ENCODE measurements at regions not wholly inside any gene's neighbourhood (a gene's known extent, or its start where the extent isn't known, plus 50 kb on each side); places are given as distances from the start of the nearest gene placed in this dataset.

DNA sequence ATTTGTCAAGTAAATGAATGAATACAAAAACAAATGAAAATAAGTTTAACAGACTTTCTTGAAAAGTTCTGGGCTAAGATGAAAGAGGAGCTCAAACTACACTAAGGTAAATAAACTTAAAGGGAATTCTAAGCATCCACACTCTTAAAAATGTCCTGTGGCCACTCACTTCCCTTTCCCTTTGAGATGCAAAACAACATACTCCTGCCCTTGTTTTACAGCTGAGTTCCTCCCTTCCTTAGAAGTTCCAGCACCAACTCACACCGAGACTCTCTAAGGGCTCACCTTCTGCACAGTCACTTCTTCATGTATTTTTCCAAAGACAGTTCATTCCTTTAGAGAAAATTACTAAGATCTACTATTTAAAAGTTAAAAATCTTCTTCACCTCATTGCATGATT is 123.3 kb upstream of the CMC1 start:
- TF ChIP-seq EZH2phosphoT487 (IDR thresholded peaks at IDR 0.05; ENCODE audit: low read depth, severe bottlenecking, unreplicated experiment): no peak
- TF ChIP-seq, protein P1, sequence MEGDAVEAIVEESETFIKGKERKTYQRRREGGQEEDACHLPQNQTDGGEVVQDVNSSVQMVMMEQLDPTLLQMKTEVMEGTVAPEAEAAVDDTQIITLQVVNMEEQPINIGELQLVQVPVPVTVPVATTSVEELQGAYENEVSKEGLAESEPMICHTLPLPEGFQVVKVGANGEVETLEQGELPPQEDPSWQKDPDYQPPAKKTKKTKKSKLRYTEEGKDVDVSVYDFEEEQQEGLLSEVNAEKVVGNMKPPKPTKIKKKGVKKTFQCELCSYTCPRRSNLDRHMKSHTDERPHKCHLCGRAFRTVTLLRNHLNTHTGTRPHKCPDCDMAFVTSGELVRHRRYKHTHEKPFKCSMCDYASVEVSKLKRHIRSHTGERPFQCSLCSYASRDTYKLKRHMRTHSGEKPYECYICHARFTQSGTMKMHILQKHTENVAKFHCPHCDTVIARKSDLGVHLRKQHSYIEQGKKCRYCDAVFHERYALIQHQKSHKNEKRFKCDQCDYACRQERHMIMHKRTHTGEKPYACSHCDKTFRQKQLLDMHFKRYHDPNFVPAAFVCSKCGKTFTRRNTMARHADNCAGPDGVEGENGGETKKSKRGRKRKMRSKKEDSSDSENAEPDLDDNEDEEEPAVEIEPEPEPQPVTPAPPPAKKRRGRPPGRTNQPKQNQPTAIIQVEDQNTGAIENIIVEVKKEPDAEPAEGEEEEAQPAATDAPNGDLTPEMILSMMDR (IDR thresholded peaks at IDR 0.05; ENCODE audit: poor library complexity): no peak

Data from hepatocyte (in vitro differentiated cells).